ENCODE measurements at regions not wholly inside any gene's neighbourhood (a gene's known extent, or its start where the extent isn't known, plus 50 kb on each side); places are given as distances from the start of the nearest gene placed in this dataset.
"Not testable (repeated sequence)": the region's sequence is repeated elsewhere in the genome, so short reads cannot be mapped to it uniquely, and the experiment has no call there.

DNA sequence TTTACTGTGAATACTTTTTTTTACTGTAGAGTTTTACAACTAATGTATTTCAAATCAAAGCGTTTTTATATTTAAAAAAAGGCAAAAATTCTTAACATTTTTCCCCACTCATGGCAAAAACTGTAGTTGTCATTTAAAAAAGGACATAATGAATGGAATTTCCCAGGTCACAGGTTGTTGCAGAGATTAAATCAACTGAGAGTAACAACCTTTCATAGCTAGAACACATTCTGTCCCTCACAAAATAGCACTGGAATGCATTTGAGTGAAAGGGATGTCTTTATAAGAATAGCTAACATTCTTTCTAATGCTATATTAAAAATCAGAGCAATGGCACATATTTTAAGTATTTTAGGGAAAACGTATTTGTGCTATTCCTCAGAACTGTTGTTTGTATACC, 1393.3 kb upstream of the ATXN8OS start:
- intact Hi-C loops (cut with micrococcal nuclease) = no loop called here
- Mint-ChIP-seq H3K4me1 (ENCODE audit: low read depth) (no peaks in the 10 kb centered on the region), H3K27ac (no peak overlapping the region), H3K9me3 (peaks cover 14% of the 10 kb centered on the region), H3K27me3 (ENCODE audit: insufficient read depth) (no peaks in the 10 kb centered on the region), H3K4me3 (no peak overlapping the region), H3K36me3 (ENCODE audit: low read depth) (no peaks in the 10 kb centered on the region)
- no peak for DNase-seq (ENCODE audit: low spot score)

DNA sequence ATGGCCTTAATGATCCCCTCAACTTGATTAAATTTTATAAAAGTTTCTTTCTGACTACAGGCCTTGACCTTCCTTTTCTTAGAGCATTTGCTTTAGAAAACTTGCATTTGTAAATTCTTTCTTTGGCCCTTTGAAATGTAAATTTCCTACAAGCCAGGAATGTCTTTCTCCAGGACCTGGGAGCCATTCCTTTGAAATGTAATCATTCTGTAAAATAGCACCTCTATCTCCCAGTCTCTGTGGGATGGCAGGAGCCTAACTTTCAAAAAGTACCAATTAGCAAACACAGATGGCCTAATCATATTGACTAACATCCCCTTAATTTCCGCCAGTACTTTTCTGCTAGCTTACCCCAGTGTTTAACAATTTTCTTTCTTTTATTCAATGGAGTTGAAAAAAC, 1394.2 kb upstream of the ATXN8OS start:
- no peaks in the 10 kb centered on the region for H3K27me3 Mint-ChIP-seq (ENCODE audit: insufficient read depth)
- peaks cover 15% of the 10 kb centered on the region for H3K9me3 Mint-ChIP-seq
- DNase-seq (ENCODE audit: low spot score) = no peak
- intact Hi-C loops (cut with micrococcal nuclease) = no loop called here
- no peaks in the 10 kb centered on the region for H3K4me1 Mint-ChIP-seq (ENCODE audit: low read depth)
- no peak overlapping the region for H3K4me3 Mint-ChIP-seq
- no peak overlapping the region for H3K27ac Mint-ChIP-seq
- H3K36me3 Mint-ChIP-seq (ENCODE audit: low read depth) = no peaks in the 10 kb centered on the region

GRCh38 chr13:68708336-68708908, 1399.2 kb upstream of the ATXN8OS start:
- Mint-ChIP-seq H3K27ac (no peak overlapping the region), H3K36me3 (ENCODE audit: low read depth) (no peaks in the 10 kb centered on the region), H3K9me3 (peaks cover 28% of the 10 kb centered on the region), H3K4me3 (no peak overlapping the region), H3K27me3 (ENCODE audit: insufficient read depth) (no peaks in the 10 kb centered on the region), H3K4me1 (ENCODE audit: low read depth) (no peaks in the 10 kb centered on the region)
- no peak for DNase-seq (ENCODE audit: low spot score)
- intact Hi-C loops (cut with micrococcal nuclease) = no loop called here

GRCh38 chr13:68706044-68706443, 1401.6 kb upstream of the ATXN8OS start:
- H3K4me1 Mint-ChIP-seq (ENCODE audit: low read depth); intact Hi-C loops (cut with micrococcal nuclease); H3K36me3 Mint-ChIP-seq (ENCODE audit: low read depth); H3K27ac Mint-ChIP-seq; H3K27me3 Mint-ChIP-seq (ENCODE audit: insufficient read depth); H3K4me3 Mint-ChIP-seq; DNase-seq (ENCODE audit: low spot score): not testable (repeated sequence)
- H3K9me3 Mint-ChIP-seq = peaks cover 24% of the 10 kb centered on the region

- no peak for DNase-seq (ENCODE audit: low spot score)
- intact Hi-C loops (cut with micrococcal nuclease) = no loop called here
- H3K9me3 Mint-ChIP-seq = peaks cover 17% of the 10 kb centered on the region
- H3K4me3 Mint-ChIP-seq = no peak overlapping the region
- no peaks in the 10 kb centered on the region for H3K36me3 Mint-ChIP-seq (ENCODE audit: low read depth)
- no peaks in the 10 kb centered on the region for H3K4me1 Mint-ChIP-seq (ENCODE audit: low read depth)
- H3K27ac Mint-ChIP-seq = no peak overlapping the region
- no peaks in the 10 kb centered on the region for H3K27me3 Mint-ChIP-seq (ENCODE audit: insufficient read depth)
Measured at GRCh38 chr13:68697551-68697950, 1410.1 kb upstream of the ATXN8OS start.

- no peaks in the 10 kb centered on the region for H3K27me3 Mint-ChIP-seq (ENCODE audit: insufficient read depth)
- no peaks in the 10 kb centered on the region for H3K4me1 Mint-ChIP-seq (ENCODE audit: low read depth)
- DNase-seq (ENCODE audit: low spot score) = no peak
- H3K9me3 Mint-ChIP-seq = peaks cover 15% of the 10 kb centered on the region
- intact Hi-C loops (cut with micrococcal nuclease) = no loop called here
- no peak overlapping the region for H3K27ac Mint-ChIP-seq
- H3K36me3 Mint-ChIP-seq (ENCODE audit: low read depth) = no peaks in the 10 kb centered on the region
- H3K4me3 Mint-ChIP-seq = no peak overlapping the region
Measured at GRCh38 chr13:68696907-68697306, 1410.7 kb upstream of the ATXN8OS start.

GRCh38 chr13:68692049-68692448, 1415.6 kb upstream of the ATXN8OS start:
- Mint-ChIP-seq H3K36me3 (ENCODE audit: low read depth) (no peaks in the 10 kb centered on the region), H3K27ac (no peak overlapping the region), H3K4me3 (no peak overlapping the region), H3K4me1 (ENCODE audit: low read depth) (no peaks in the 10 kb centered on the region), H3K27me3 (ENCODE audit: insufficient read depth) (no peaks in the 10 kb centered on the region), H3K9me3 (peaks cover 18% of the 10 kb centered on the region)
- intact Hi-C loops (cut with micrococcal nuclease) = no loop called here
- DNase-seq (ENCODE audit: low spot score) = no peak

- H3K9me3 Mint-ChIP-seq = peaks cover 18% of the 10 kb centered on the region
- no peak overlapping the region for H3K4me3 Mint-ChIP-seq
- DNase-seq (ENCODE audit: low spot score) = no peak
- H3K4me1 Mint-ChIP-seq (ENCODE audit: low read depth) = no peaks in the 10 kb centered on the region
- no peaks in the 10 kb centered on the region for H3K36me3 Mint-ChIP-seq (ENCODE audit: low read depth)
- intact Hi-C loops (cut with micrococcal nuclease) = no loop called here
- H3K27me3 Mint-ChIP-seq (ENCODE audit: insufficient read depth) = no peaks in the 10 kb centered on the region
- H3K27ac Mint-ChIP-seq = no peak overlapping the region
Measured at GRCh38 chr13:68690567-68690966, 1417.1 kb upstream of the ATXN8OS start.

DNA sequence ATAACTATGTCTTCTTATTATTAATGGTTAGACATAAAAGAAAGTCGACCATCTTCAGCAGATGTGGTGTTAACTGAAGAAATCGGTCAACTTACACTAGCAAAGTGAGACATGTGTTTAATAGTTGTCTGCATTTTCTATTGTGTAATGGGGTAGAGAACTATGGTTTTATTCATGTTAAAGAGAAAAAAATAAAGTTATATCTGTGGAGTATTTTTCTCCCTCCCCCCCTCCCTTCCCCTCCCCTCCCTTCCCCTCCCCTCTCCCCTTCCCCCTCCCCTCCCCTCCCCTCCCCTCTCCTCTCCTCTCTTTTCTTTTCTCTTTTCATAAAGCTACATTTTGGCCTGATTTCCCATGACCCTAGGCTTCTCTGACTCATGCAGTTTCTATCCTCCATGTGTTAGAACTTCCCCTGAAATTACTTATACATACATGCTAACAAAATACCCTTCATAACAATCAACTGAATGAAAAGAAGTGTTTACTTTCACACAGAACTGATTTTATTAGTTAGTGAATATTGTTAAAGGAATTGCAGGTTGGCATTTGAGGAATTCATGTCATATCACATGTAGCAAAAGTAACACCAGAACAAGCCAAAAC, 1431.0 kb upstream of the ATXN8OS start:
- Mint-ChIP-seq H3K4me3 (no peak overlapping the region), H3K4me1 (ENCODE audit: low read depth) (no peaks in the 10 kb centered on the region), H3K9me3 (peaks cover 8% of the 10 kb centered on the region)

DNA sequence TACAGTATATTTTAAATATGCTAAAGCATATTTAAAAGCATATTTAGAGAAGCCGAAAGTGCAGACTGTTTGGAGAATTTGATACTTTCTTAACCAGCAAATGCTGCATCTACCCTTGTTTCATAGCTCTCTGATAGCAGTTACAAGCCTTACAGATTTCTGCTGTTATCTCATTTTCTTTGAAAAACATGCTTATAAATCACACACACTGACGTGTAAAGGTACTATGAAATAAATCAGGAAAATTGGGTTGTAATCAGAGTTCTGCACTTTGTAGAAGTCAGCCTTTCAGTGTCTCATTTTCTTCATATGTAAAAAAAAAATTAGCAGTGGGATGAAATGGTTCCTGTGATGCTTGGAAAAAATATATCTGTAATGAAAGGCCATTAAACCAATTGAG, 1432.4 kb upstream of the ATXN8OS start:
- Mint-ChIP-seq H3K36me3 (ENCODE audit: low read depth) (no peaks in the 10 kb centered on the region), H3K9me3 (peaks cover 4% of the 10 kb centered on the region), H3K4me3 (no peak overlapping the region), H3K27ac (no peak overlapping the region), H3K4me1 (ENCODE audit: low read depth) (no peaks in the 10 kb centered on the region), H3K27me3 (ENCODE audit: insufficient read depth) (no peaks in the 10 kb centered on the region)
- DNase-seq (ENCODE audit: low spot score) = no peak
- intact Hi-C loops (cut with micrococcal nuclease) = no loop called here

More for the DNA sequence above, 1431.0 kb upstream of the ATXN8OS start:
- Mint-ChIP-seq H3K27me3 (ENCODE audit: insufficient read depth) (no peaks in the 10 kb centered on the region), H3K36me3 (ENCODE audit: low read depth) (no peaks in the 10 kb centered on the region), H3K27ac (no peak overlapping the region)
- intact Hi-C loops (cut with micrococcal nuclease) = no loop called here
- DNase-seq (ENCODE audit: low spot score) = no peak

DNA sequence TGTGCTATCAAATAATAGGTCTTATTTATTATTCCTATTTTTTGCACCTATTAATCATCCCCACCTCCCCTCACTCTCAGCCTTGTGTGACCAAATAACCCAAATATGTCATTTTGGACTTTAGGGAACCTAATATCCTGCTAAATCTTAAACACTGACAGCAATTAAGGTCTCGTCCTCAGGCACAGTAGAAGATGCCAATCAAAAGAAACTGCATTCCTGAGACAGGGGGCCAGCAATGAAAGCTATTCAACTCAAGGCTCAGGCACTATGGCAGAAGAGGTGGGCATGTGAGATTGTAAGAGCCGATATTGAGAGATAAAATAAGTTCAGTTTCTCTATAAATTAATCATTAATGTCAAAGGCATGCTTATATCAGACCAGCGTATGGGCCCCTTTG, 1437.7 kb upstream of the PCDH9 start:
- Mint-ChIP-seq H3K27me3 (ENCODE audit: insufficient read depth) (no peaks in the 10 kb centered on the region), H3K36me3 (ENCODE audit: low read depth) (no peaks in the 10 kb centered on the region), H3K9me3 (no peaks in the 10 kb centered on the region), H3K4me3 (no peak overlapping the region), H3K4me1 (ENCODE audit: low read depth) (no peaks in the 10 kb centered on the region), H3K27ac (no peak overlapping the region)
- DNase-seq (ENCODE audit: low spot score) = no peak
- intact Hi-C loops (cut with micrococcal nuclease) = no loop called here

GRCh38 chr13:68666774-68667397, 1436.8 kb upstream of the PCDH9 start:
- Mint-ChIP-seq H3K4me3 (no peak overlapping the region), H3K27ac (no peak overlapping the region), H3K36me3 (ENCODE audit: low read depth) (no peaks in the 10 kb centered on the region), H3K9me3 (no peaks in the 10 kb centered on the region), H3K4me1 (ENCODE audit: low read depth) (no peaks in the 10 kb centered on the region), H3K27me3 (ENCODE audit: insufficient read depth) (no peaks in the 10 kb centered on the region)
- intact Hi-C loops (cut with micrococcal nuclease) = no loop called here
- DNase-seq (ENCODE audit: low spot score) = no peak

DNA sequence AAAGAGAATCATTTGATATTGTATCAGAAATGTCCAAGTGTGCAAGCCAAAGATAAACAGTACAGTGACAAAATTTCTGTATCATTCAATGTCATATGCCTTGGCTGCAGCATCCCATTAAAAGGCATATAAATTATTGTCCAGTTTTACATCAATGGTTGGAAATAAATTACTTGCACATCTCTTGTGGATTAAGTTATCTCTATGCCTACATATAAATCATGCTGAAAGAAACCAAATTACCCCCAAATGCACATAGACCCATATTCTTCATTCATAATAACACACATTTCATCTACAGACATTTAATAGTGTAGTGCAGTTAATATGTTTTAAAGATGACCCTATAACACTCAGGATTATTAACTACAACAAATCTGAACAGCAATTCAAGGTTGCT, 1415.7 kb upstream of the PCDH9 start:
- Mint-ChIP-seq H3K27me3 (ENCODE audit: insufficient read depth) (no peaks in the 10 kb centered on the region), H3K36me3 (ENCODE audit: low read depth) (no peaks in the 10 kb centered on the region), H3K4me1 (ENCODE audit: low read depth) (no peaks in the 10 kb centered on the region), H3K4me3 (no peak overlapping the region), H3K9me3 (peaks cover 13% of the 10 kb centered on the region), H3K27ac (no peak overlapping the region)
- intact Hi-C loops (cut with micrococcal nuclease) = no loop called here
- DNase-seq (ENCODE audit: low spot score) = no peak

Measured in activated T-helper 1 cell treated with anti-CD3 and anti-CD28 coated beads, Interleukin-12 subunit alpha, Interleukin-12 subunit beta, Interleukin-2, Interleukin-4 antibody, amounts not matched to agents 30 ng/mL and 10 ng/mL and 1 ng/mL, durations not matched to agents 14 hours and 24 hours and 36 hours (primary cell).